ENCODE measurements at regions not wholly inside any gene's neighbourhood (a gene's known extent, or its start where the extent isn't known, plus 50 kb on each side); places are given as distances from the start of the nearest gene placed in this dataset.

DNA sequence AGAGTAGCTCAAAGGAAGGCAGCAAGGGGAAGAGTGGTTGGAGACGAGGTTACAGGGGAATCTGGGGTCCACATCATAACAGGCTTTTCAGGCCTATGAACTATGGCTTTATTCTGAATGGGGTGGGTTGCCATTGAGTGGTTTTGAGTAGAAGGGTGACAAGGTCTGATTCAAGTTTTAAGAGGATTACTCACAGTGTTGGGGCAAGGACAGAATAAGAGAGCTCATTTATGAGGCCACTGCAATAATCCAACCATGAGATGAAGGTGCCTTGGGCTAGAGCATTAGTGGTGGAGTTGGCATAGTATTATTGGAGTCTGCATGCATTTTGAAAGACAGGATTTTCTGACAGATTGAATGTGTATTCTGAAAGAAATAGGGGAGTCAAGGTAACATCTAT is 315.9 kb downstream of the RNF144A start:
- TF ChIP-seq, protein P1, sequence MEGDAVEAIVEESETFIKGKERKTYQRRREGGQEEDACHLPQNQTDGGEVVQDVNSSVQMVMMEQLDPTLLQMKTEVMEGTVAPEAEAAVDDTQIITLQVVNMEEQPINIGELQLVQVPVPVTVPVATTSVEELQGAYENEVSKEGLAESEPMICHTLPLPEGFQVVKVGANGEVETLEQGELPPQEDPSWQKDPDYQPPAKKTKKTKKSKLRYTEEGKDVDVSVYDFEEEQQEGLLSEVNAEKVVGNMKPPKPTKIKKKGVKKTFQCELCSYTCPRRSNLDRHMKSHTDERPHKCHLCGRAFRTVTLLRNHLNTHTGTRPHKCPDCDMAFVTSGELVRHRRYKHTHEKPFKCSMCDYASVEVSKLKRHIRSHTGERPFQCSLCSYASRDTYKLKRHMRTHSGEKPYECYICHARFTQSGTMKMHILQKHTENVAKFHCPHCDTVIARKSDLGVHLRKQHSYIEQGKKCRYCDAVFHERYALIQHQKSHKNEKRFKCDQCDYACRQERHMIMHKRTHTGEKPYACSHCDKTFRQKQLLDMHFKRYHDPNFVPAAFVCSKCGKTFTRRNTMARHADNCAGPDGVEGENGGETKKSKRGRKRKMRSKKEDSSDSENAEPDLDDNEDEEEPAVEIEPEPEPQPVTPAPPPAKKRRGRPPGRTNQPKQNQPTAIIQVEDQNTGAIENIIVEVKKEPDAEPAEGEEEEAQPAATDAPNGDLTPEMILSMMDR (IDR thresholded peaks at IDR 0.05; ENCODE audit: low read depth, low read length), result no peak
- DNase-seq (ENCODE audit: low read depth in 2 of 2), result no peak
- no peak overlapping the region for H3K4me3 ChIP-seq (replicated peaks in 1 of 2; ENCODE audit: low read depth in 2 of 2, low read length in 2 of 2)

GRCh38 chr2:7237466-7237865 is 320.3 kb downstream of the RNF144A start:
- no peak for DNase-seq (ENCODE audit: low read depth in 2 of 2)
- no peak overlapping the region for H3K4me3 ChIP-seq (replicated peaks in 1 of 2; ENCODE audit: low read depth in 2 of 2, low read length in 2 of 2)
- TF ChIP-seq, protein P1 (IDR thresholded peaks at IDR 0.05; ENCODE audit: low read depth, low read length), result no peak

DNA sequence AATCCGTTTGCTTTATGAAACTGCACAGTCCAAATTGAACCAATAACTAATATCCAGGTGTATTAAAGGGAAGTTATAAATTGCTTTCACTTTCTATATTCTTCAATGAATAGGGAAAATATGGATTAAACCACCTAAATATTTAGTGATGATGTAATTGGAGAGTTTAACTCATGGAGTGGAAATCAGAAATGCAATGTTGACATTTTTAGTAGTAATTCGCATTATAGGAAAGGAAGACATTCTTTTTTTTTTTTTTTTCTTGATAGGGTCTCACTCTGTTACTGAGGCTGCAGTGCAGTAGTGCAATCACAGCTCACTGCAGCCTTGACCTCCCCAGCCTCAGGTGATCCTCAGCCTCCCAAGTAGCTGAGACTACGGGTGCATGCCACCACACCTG is 321.9 kb downstream of the RNF144A start:
- TF ChIP-seq, protein P1 (IDR thresholded peaks at IDR 0.05; ENCODE audit: low read depth, low read length), result no peak
- DNase-seq (ENCODE audit: low read depth in 2 of 2), result no peak
- no peak overlapping the region for H3K4me3 ChIP-seq (replicated peaks in 1 of 2; ENCODE audit: low read depth in 2 of 2, low read length in 2 of 2)

GRCh38 chr2:7241041-7241745 is 324.0 kb downstream of the RNF144A start:
- no peak overlapping the region for H3K4me3 ChIP-seq (replicated peaks in 1 of 2; ENCODE audit: low read depth in 2 of 2, low read length in 2 of 2)
- DNase-seq (ENCODE audit: low read depth in 2 of 2), result no peak
- TF ChIP-seq, protein P1 (IDR thresholded peaks at IDR 0.05; ENCODE audit: low read depth, low read length), result no peak

DNA sequence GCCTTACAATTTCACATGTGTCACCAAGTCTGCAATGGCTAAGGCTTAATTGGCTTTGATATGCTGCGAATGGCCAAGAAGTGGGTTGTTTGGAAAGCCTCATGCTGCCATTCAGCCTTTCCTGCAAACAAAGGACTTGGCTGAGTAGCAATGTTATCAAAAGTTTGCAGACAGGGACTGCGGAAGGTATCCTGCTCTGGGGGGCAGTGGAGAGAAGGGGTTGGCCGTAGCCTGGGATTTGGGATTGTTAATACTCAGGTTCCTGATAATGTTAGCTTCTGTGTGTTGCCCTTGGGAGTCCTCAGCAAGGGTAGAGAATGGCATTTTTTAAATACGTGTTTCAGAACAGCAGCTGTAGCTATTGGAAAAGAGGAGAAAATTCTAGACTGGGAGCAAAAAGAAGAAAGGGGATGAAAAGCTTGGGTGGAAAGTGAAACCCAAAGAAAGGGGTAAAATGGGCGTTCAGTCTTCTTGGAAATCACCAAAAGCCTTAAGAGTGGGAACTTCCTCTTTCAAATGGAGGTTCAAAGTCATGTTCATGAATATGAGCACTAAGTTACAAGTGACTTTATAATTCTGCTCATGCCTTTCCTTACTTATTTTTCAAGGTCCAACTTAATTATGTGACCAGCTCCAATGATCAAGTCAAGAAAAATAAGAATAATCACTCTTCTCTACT is 325.1 kb downstream of the RNF144A start:
- DNase-seq (ENCODE audit: low read depth in 2 of 2), result no peak
- H3K4me3 ChIP-seq (replicated peaks in 1 of 2; ENCODE audit: low read depth in 2 of 2, low read length in 2 of 2), result no peak overlapping the region
- TF ChIP-seq, protein P1 (IDR thresholded peaks at IDR 0.05; ENCODE audit: low read depth, low read length), result no peak

GRCh38 chr2:7243276-7243675 is 326.1 kb downstream of the RNF144A start:
- TF ChIP-seq, protein P1 (IDR thresholded peaks at IDR 0.05; ENCODE audit: low read depth, low read length), result no peak

More at GRCh38 chr2:7243276-7243675, 326.1 kb downstream of the RNF144A start:
- no peak overlapping the region for H3K4me3 ChIP-seq (replicated peaks in 1 of 2; ENCODE audit: low read depth in 2 of 2, low read length in 2 of 2)
- no peak for DNase-seq (ENCODE audit: low read depth in 2 of 2)
